ENCODE measurements at regions not wholly inside any gene's neighbourhood (a gene's known extent, or its start where the extent isn't known, plus 50 kb on each side); places are given as distances from the start of the nearest gene placed in this dataset.

GRCh38 chr7:47100817-47101435 is 481.0 kb downstream of the TNS3 start:
- Histone ChIP-seq H2BK120ac (replicated peaks; ENCODE audit: low read depth, low read length) (no peak overlapping the region), H3K27me3 (replicated peaks in 1 of 4; ENCODE audit: control insufficient read depth in 3 of 4, extremely low read depth in 1 of 4, insufficient read depth in 3 of 4, low read length in 3 of 4) (no peaks in the 10 kb centered on the region)

More at GRCh38 chr7:47100817-47101435, 481.0 kb downstream of the TNS3 start:
- H2AFZ ChIP-seq (ENCODE audit: low read length), result no peak overlapping the region
- ChIA-PET CTCF (ENCODE audit: partially characterized antibody) (interaction anchor here (0.6 to 2.4 kb wide), 38 partner anchors 8 to 1183 kb away, joined by 3 to 18 read pairs (median 3); no protein-coding TSS in a partner anchor), POLR2A (ENCODE audit: partially characterized antibody) (interaction anchor here (1.2 kb wide), 1 partner anchor 1179 kb away, joined by 4 read pairs; no protein-coding TSS in a partner anchor)
- no peak overlapping the region for H3K23ac ChIP-seq (ENCODE audit: insufficient read length)
- no peaks in the 10 kb centered on the region for H3K23me2 ChIP-seq (ENCODE audit: low read depth, low read length)
- no peaks in the 10 kb centered on the region for H3K79me2 ChIP-seq (ENCODE audit: control insufficient read depth in 1 of 2, insufficient read depth in 2 of 2, low read length in 2 of 2)
- no peak for TF ChIP-seq BACH1 (IDR thresholded peaks at IDR 0.05; ENCODE audit: low read length)
- peak; percentile 71 to 74 for TF ChIP-seq RAD21 (IDR thresholded peaks at IDR 0.05 in 1 of 2, conservative IDR thresholded peaks at IDR 0.05 in 1 of 2; ENCODE audit: low read depth in 2 of 2, low read length in 2 of 2)
- TF ChIP-seq CTCF (IDR thresholded peaks at IDR 0.05; ENCODE audit: control extremely low read depth in 1 of 3, insufficient read depth in 1 of 3, low read depth in 1 of 3, low read length in 3 of 3), result peak; percentile 76 to 94 (median 88)
- peak; percentile 88 for TF ChIP-seq MAFK (IDR thresholded peaks at IDR 0.05; ENCODE audit: low read depth, low read length)
- TF ChIP-seq TBP (IDR thresholded peaks at IDR 0.05; ENCODE audit: low read depth, low read length), result no peak
- no peak for TF ChIP-seq SIN3A (conservative IDR thresholded peaks at IDR 0.05 in 1 of 2, IDR thresholded peaks at IDR 0.05 in 1 of 2; ENCODE audit: low read depth in 1 of 2, low read length in 2 of 2)
- TF ChIP-seq TAF1 (IDR thresholded peaks at IDR 0.05; ENCODE audit: low read depth, low read length), result no peak
- H3K36me3 ChIP-seq (ENCODE audit: control insufficient read depth in 2 of 4, insufficient read depth in 4 of 4, low read length in 3 of 4), result no peaks in the 10 kb centered on the region
- H3K4me2 ChIP-seq (ENCODE audit: insufficient read depth in 1 of 2, low read depth in 2 of 2, low read length in 2 of 2), result no peak overlapping the region
- H3K18ac ChIP-seq (ENCODE audit: extremely low read depth, low read length), result no peak overlapping the region
- no peaks in the 10 kb centered on the region for H3K4me1 ChIP-seq (replicated peaks in 1 of 4; ENCODE audit: control insufficient read depth in 3 of 4, insufficient read depth in 4 of 4, low read length in 3 of 4)
- no peak overlapping the region for H2BK12ac ChIP-seq (ENCODE audit: low read depth, low read length)
- no peak overlapping the region for H3K4ac ChIP-seq (replicated peaks; ENCODE audit: insufficient read length, low read depth, low read length)
- H4K8ac ChIP-seq (ENCODE audit: extremely low read depth, insufficient read depth, low read length), result no peak overlapping the region
- no peak overlapping the region for H2BK20ac ChIP-seq (ENCODE audit: low read length)
- no peak overlapping the region for H3K9ac ChIP-seq (replicated peaks in 1 of 4; ENCODE audit: extremely low read depth in 1 of 4, low read depth in 3 of 4, low read length in 3 of 4)
- H4K91ac ChIP-seq (replicated peaks; ENCODE audit: insufficient read length, low read length), result no peak overlapping the region
- 33% methylated on average over 5 of the region's 5 CpGs; no CpG with 5 or more reads in 1 of the 2 experiments for WGBS, 2 experiments (ENCODE audit: extremely low coverage in 1 of 2, insufficient coverage in 1 of 2, insufficient read length in 1 of 2, insufficient replicate concordance in 2 of 2, low coverage in 1 of 2, low lambda C conversion rate in 2 of 2, missing lambda C conversion rate in 1 of 2)
- H2AK5ac ChIP-seq (ENCODE audit: low read depth, low read length), result no peak overlapping the region
- H4K5ac ChIP-seq (ENCODE audit: insufficient read length, low read depth, low read length), result no peak overlapping the region
- H2BK5ac ChIP-seq (ENCODE audit: low read depth, low read length), result no peak overlapping the region
- no peaks in the 10 kb centered on the region for H3K79me1 ChIP-seq (ENCODE audit: low read depth, low read length)
- no peak overlapping the region for H3K27ac ChIP-seq (ENCODE audit: low read depth, low read length)
- DNase-seq (ENCODE audit: low read depth in 1 of 2, low spot score in 2 of 2) (peak; percentile 27 to 81), FAIRE-seq (no peak)
- H3K56ac ChIP-seq (replicated peaks; ENCODE audit: insufficient read length, low read depth, low read length), result no peak overlapping the region
- H3K4me3 ChIP-seq (ENCODE audit: extremely low read depth in 1 of 4, insufficient read depth in 2 of 4, low read depth in 3 of 4, low read length in 4 of 4), result no peak overlapping the region
- H3K14ac ChIP-seq (ENCODE audit: insufficient read length), result no peak overlapping the region
- no peaks in the 10 kb centered on the region for H4K20me1 ChIP-seq (replicated peaks in 1 of 2; ENCODE audit: control insufficient read depth in 1 of 2, insufficient read depth in 2 of 2, low read length in 2 of 2)
- no peaks in the 10 kb centered on the region for H3K9me3 ChIP-seq (ENCODE audit: insufficient read depth in 2 of 2, low read depth in 1 of 2, low read length in 1 of 2)
- H2BK15ac ChIP-seq (ENCODE audit: low read length), result no peak overlapping the region

Measured in H1 (cell line).